Right renal cortex interstitium (tissue), 3 donors: ENCODE measurements at regions not wholly inside any gene's neighbourhood (a gene's known extent, or its start where the extent isn't known, plus 50 kb on each side); places are given as distances from the start of the nearest gene placed in this dataset.

Experiments used
- DNase-seq, 3 donors: peaks; one replicate each; pipeline ENCODE4 v3.0.0-alpha.2; 2013; ENCODE audit warnings: low read depth in 3 of 3, low spot score in 2 of 3

GRCh38 chr2:128368437-128369107 lies 49.9 kb upstream of the HS6ST1 start:
- DNase-seq: no peak

GRCh38 chr2:128369108-128369555 lies 50.5 kb upstream of the HS6ST1 start:
- no peak for DNase-seq

GRCh38 chr2:128369602-128370467 lies 51.2 kb upstream of the HS6ST1 start:
- DNase-seq: no peak

- no peak for DNase-seq
Measured at GRCh38 chr2:128370468-128371247, 52.0 kb upstream of the HS6ST1 start.

- no peak for DNase-seq
Measured at GRCh38 chr2:128371248-128371630, 52.6 kb upstream of the HS6ST1 start.

GRCh38 chr2:128371648-128372345 lies 53.1 kb upstream of the HS6ST1 start:
- DNase-seq: no peak

GRCh38 chr2:128372621-128373341 lies 54.1 kb upstream of the HS6ST1 start:
- DNase-seq: no peak

- no peak for DNase-seq
Measured at GRCh38 chr2:128373451-128374000, 54.9 kb upstream of the HS6ST1 start.

GRCh38 chr2:128374001-128374710 lies 55.5 kb upstream of the HS6ST1 start:
- DNase-seq: no peak

GRCh38 chr2:128374711-128375413 lies 56.2 kb upstream of the HS6ST1 start:
- DNase-seq: no peak

- no peak for DNase-seq
Measured at GRCh38 chr2:128375454-128375853, 56.8 kb upstream of the HS6ST1 start.

- no peak for DNase-seq
Measured at GRCh38 chr2:128376241-128377041, 57.8 kb upstream of the HS6ST1 start.

- DNase-seq: no peak
Measured at GRCh38 chr2:128377071-128377910, 58.6 kb upstream of the HS6ST1 start.

- DNase-seq: no peak
Measured at GRCh38 chr2:128378231-128379020, 59.8 kb upstream of the HS6ST1 start.

GRCh38 chr2:128379021-128380015 lies 60.6 kb upstream of the HS6ST1 start:
- peak in 1 of 3 donors; percentile 52 for DNase-seq
